VCaP (cell line): ENCODE measurements at regions not wholly inside any gene's neighbourhood (a gene's known extent, or its start where the extent isn't known, plus 50 kb on each side); places are given as distances from the start of the nearest gene placed in this dataset.

ENCODE experiments used
- H3K27ac ChIP-seq: fragments of 450-650 bp; 2 replicates; pipeline ENCODE4 v1.5.1; 2017
- CTCF ChIP-seq: fragments of 450-650 bp; conservative IDR thresholded peaks from 2 replicates; pipeline ENCODE4 v1.5.1; 2017; ENCODE audit warnings: mild to moderate bottlenecking, moderate library complexity

DNA sequence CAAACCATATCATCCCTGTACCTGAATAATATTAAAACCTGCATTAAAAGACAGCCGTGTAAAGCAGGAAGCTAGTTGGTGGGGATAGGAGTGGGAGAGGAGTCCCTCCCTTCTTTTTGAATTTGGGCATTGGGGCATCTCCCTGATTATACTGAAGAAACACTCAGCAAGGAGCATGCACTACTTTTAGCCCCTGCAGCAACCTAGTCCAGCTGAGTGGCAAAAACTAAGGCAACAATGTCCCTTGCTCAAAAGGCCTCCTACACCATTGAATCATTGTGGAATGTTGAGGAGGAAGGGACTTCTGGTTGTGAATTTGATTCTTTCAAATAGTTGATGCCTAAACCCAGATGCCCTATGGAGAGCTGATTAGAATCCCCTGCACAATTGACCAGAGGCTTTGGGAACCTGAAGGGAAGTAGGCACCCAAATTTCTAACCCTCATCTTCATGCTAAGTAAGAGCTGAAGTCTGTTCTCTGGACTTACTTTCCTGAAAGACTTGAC is 111.7 kb downstream of the DDX1 start:
- H3K27ac ChIP-seq, result no peak overlapping the region
- TF ChIP-seq CTCF, result no peak

DNA sequence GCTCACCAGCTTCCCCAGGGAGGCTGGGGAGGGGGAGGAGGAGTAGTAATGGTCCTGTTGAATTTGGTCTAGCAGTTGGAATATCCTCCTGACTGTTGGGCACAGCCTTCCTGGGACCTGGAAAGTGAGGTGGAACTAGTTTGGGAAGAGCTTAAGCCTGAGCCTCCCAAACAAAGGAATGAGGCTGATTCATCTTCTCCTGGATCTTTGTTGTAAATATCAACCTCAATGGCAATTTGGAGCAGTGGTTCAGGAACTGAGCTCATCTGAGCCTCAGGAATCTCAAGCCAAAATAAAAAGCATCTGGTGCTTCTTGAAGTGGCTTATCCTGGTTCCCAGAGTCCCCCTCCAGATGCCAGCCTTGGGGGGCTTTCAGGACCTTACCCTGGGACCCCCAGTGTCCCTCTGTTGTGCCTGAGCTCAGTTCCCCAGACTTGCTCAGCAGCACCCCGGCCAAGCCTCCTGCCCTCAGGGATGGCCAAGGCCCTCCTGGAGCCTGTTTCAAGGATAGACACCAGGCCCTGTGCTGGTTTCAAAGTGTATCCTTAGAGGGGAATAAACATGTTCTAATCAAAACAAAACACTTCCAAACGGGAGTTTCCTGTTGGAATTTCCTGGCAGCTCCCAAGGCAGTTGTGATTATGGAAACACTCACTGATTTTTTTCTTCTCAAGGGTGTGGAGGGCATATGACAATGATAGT is 112.6 kb downstream of the DDX1 start:
- no peak overlapping the region for H3K27ac ChIP-seq
- TF ChIP-seq CTCF, result no peak

DNA sequence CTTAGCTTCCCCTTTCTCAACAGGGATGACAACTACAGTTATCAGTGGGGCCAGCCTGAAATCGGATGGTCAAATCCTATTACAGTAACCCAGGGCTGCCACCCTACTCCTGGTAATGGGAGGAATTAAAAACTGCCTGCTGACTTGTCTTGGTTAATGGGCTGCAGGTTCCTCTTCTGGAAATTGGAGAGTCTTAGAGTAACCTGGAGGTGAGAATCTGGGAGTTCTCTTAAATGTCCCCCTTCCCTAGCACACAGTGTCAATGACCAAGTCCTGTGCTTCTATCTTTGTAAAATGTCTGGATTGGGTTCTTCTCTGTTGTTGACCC is 113.1 kb downstream of the DDX1 start:
- TF ChIP-seq CTCF, result no peak
- H3K27ac ChIP-seq, result no peak overlapping the region

DNA sequence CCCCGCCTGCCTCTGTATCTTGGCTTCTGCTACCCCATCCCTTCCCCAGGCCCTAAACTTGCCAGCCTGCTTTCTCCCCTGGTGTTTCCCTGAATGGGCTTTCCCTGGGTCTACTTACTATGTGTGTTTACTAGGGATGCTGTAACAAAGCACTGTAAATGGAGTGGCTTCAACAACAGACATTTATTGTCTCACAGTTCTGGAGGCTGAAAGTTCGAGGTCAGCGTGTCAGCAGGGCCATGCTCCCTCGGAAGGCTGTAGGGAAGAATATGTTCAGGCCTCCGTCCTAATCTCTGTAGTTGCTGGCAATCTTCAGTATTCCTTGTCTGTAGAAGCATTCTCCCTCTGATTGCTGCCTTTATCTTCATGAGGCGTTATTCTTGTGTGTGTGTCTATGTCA is 113.6 kb downstream of the DDX1 start:
- no peak overlapping the region for H3K27ac ChIP-seq
- TF ChIP-seq CTCF, result no peak

- no peak for TF ChIP-seq CTCF
- no peak overlapping the region for H3K27ac ChIP-seq
These were observed 114.2 kb downstream of the DDX1 start for GRCh38 chr2:15705839-15706386.

DNA sequence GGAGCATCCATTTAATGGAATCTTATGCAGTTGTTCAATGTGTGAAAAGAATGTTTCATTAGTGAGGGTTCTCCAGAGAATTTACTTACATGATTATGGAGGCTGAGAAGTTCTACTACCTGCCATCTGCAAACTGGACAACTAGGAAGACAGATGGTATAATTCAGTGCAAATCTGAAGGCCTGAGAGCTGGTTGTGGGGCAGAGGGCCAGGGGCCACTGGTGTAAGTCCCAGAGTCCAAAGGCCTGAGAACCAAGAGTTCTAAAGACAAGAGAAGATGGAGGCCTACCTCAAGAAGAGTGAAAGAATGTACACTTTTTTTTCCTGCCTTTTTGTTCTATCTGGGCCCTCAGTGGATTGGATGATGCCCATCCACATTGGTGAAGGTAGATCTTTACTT is 114.8 kb downstream of the DDX1 start:
- H3K27ac ChIP-seq, result no peak overlapping the region
- TF ChIP-seq CTCF, result no peak

GRCh38 chr2:15706986-15707632 is 115.4 kb downstream of the DDX1 start:
- H3K27ac ChIP-seq, result no peak overlapping the region
- no peak for TF ChIP-seq CTCF
